ENCODE measurements at regions not wholly inside any gene's neighbourhood (a gene's known extent, or its start where the extent isn't known, plus 50 kb on each side); places are given as distances from the start of the nearest gene placed in this dataset.

DNA sequence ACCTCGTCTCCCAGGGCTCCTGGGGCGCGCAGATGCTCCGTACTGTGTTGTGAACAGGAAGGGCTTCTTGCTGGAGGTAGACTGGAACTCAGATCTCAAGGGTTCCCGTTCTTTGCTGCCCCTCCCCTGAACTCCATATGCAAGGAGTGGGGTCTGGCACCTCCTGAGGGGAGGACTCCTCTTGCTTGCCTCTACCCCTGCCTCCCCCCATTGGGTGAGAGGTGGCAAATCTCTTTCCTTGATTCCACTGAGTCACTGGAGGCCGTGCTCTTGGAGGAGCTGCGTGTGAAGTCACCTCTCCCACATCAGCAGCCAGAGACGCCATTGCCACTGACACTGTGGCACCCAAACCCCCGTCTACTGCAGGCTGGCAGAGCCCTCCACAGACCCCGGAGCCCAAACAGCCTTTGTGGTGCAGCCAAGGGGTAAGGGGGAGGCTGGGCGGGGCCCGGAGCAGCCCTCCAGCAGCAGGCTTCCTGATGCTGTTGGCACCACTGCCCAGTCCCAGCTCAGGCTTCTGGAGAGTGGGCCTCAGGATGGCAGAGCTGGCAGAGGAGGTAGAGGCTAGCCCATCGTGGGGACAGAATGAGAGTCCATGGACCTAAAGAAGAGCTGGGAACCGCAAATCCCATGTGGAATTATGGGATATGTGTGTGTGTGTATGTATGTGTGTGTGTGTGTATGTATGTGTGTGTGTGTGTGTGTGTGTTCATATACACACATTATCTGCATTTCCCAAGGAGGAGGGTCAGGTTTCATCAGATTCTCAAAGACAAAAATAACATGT is 104.9 kb upstream of the RUNX3 start:
- DNase-seq, result no peak

DNA sequence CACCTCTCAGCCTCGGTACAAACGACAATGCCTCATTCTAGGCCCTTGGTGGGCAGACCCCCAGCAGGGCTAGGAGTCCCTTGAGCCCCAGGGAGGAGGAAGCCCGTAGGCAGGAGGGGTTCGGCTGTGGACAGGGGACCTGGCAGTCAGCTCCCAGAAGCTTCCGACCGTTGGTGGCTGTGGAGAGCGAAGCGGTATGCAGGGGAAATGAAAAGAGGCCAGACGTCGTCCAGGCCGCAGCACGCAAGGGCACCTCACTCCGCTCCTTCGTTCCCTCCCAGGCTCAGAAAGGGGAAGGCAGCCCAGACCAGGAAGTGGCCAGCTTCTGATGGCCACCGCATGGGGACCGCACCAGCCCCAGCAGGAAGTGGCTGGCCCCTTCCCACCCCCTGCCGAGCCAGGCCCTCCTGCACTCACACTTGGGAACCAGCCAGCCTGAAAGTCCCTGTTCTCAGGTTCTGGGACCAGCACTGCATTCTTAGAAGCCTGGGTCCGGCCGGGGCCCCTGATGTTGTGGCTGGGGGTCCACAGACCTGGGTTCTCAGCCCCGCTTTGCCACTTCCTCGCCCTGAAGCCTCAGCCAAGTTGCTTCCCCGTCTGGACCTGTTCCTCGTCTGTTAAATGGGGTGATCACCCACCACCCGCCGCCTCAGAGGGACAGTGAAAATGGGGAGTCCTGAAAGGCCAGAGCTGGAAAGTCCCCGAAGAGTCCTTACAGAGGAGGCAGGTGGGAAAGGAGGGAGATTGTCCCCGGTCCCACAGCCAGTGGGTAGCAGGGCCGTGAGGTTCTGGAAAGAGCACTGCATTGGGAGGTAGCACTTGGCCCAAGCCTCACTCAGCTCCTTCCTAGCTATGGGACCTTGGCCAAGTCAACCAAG is 104.0 kb upstream of the RUNX3 start:
- no peak for DNase-seq

DNA sequence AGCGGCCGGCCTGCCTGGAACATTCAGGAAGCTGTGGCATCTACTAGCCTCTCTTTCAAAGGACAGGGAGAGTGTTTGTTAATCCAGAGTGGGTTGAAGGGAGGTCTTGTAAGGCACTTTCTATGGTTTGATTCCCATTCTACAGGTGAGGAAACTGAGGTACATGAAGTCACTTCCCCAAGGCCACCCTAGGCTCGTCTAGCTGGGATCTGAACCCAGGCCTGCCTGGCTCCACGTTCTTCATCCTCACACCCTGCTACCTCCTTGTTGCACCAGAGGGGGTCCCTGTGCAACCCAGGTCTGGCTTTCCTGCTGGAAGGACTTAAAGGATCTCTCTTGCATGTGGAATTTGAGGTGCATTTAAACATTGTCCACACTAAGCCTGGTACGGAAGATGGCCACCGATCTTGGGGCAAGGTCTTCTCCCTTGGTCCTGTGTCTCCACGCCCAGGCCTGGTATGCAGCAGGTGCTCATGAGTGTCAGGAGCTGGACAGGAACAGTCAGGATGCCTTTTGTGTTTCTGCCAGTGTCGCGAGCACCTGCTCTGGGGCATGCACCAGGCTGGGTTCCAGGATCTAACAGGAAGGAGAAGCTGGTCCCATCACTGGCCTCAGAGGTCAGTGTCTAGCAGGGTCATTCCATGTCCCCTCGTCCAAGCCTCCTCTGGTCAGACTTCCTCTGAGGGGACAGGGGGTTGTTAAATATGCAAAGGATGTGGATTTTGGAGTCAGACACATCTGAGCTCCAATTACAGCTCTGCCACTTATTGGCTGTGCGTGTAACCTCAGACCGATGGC is 103.2 kb upstream of the RUNX3 start:
- DNase-seq, result no peak

DNA sequence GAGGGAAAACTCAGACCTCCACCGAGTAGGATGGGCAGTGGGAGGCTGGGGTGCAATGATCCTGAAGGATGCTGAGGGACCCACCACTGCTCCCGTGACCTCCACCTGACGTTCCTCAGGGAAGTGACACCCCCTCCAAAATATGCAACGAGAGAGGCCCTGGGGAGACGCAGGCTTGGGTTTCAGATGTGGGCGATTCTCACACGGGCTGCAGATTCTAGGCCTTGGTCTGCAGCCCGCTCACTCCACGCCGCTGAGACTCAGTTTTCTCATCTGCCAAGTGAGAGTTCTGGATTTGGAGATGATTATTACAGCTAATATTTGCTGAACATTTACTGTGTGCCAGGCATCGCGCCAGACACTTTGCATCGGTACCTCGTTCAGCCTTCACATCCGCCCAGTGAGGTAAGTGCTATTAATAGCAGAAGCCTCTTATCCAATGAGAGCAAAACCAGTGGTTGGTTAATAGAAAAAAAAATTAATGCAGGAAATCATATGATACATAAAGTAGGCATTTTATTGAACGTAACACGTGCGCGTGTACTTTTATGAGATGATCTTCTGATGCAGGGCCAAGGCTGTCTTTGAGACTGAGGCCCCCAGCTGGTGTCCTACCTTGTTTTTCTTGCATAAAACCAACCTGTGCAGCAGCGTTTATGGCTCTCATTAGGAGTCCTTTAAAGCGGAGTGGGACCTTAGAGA is 102.0 kb upstream of the RUNX3 start:
- DNase-seq, result peak; percentile 74

DNA sequence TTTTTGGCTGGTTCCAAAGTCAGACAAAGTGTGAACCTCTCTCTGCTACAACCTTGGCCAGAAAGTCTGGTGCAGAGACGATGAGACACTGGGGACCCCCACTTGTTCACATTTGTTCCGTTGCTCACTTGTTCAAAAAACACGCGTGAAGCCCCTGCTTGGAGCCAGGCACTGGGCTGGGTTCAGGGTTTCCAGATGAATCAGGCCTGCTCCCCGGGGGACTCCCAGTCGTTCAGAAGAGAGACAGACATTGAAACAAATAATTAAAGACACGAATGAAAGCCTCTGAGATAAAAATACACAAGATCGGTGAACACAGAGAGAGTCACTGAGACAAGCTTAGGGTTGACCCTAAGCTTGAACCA is 101.5 kb upstream of the RUNX3 start:
- DNase-seq, result no peak

DNA sequence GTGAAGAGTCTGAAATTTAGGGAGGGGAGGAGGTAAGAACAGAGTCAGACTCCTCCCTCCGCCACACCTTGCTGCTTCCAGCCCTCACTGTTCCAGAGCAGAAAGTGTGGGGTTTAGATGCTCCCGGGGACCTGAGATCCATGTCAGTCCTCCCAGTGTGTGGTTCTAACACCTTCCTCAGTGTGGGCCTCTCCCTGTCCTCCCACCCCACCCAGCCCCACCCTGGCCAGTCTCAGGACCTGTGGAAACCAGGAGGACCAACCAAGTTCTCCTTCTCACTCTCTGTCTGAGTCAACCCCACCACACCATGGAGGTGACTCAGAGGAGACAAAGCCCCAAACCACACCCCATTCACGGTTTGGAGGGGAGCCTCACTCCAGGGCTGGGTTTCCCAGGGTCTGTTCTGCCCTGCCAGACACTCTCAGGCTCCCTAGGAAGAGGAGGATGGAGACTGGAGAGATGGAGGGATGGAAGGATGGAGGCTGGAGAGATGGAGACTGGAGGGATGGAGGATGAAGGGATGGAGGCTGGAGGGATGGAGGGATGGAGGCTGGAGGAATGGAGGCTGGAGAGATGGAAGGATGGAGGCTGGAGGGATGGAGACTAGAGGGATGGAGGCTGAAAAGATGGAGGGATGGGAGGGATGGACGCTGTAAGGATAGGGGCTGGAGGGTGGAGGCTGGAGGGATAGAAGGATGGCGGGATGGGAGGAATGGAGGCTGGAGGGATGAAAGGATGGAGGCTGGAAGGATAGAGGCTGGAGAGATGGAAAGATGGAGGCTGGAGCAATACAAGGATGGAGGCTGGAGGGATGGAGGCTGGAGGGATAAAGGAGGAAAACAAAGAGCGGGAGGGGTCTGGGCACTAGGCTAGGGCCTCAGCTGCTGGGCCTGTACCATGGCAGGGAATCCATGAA is 100.9 kb upstream of the RUNX3 start:
- no peak for DNase-seq

DNA sequence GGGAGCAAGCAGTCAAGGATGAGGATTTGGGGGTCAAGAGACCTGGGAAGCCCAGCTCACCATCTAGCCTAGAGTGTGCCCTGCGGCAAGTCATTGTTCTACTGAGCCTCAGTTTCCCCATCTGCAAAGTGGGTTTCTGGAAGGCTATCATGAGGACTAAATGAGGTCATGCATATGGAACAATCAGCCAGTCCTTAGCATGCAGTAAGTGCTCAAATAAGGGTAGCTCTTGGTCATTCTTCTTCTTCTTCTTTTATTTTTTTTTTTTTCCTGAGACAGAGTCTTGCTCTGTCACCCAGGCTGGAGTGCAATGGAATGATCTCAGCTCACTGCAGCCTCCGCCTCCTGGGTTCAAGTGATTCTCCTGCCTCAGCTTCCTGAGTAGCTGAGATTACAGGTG is 99.9 kb upstream of the RUNX3 start:
- no peak for DNase-seq

DNA sequence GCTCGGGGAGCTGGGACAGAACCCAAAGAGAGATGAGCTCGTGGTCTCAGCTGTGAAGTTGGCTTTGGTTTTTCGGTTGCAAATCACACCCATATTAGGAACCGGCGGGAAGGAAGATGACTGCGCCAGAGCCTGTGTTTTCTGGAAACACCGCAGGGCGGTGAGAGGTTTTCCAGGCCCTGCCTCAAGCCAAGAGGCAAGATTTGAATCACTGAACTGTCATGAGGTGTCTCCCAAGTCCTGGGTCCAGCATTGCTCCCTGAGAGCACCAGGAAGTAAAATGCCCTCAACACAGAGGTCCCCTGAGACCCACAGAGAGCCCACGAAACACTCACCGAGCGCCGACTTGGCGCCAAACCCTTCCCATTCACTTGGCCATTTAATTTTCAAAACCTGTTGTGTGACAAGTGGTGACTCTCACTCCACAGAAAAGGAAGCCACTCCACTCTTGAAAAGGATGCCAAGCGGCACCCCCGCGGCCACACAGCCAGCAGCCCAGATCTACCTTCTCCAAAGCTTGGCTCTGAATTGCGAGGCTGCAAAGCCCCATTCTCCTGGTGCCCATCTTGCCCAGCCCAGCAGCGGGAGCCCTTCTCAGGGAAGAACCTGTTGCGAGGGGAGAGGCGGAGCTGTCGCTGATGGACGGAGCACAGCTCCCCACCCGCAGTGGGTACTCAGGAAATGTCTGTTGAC is 99.0 kb upstream of the RUNX3 start:
- DNase-seq, result no peak

DNA sequence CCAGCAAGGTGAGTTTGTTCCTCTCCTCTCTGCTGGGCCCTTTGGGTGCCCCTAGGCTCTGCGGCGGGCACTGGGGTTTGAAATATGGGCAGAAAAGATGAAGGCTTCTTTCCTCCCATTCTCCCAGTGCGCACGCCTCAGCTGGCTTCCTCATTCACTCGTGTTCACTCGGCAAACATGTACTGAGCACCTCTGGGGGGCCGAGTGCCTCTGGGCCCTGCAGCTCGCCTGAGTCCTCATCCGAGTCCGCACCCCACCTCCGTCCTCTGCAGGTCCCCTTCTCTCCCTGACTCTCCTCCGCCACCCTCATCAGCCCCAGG is 98.5 kb upstream of the RUNX3 start:
- DNase-seq, result no peak

DNA sequence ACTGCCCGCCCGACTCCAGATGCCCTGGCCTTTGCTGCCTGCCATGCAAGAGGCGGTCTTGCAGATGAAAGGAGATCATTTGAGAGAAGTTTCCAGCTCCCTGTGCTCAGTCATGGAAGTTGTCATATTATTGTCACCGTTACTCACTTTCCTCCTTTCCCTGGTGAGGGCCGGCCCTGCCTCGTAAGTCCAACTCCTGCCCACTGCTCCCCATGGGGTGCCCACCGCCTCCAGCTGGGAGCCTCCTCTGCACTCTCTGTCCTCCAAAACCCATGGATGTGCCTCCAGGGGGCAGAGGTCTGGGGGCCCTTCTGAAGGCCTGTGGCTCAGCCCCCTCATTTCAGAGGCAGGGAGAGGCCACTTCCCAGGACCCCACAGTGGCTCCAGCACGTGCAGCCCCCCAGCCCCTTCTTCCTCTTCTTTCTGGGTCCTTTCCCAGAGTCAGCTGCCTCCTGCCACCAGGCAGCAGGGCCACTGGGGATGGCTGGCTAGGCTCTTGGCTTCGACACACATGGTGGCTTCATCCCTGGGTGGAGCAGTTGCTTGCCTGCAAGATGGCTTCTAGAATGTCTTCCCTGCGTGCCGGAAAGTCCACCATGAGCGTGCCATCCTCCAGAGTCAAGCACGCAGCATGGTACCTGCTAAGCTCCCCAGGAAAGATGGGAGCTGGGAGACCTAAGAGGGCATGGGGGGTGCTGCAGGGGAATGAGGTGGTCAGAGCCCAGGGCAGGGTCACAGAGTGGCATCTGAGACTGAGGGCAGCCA is 97.9 kb upstream of the RUNX3 start:
- no peak for DNase-seq

DNA sequence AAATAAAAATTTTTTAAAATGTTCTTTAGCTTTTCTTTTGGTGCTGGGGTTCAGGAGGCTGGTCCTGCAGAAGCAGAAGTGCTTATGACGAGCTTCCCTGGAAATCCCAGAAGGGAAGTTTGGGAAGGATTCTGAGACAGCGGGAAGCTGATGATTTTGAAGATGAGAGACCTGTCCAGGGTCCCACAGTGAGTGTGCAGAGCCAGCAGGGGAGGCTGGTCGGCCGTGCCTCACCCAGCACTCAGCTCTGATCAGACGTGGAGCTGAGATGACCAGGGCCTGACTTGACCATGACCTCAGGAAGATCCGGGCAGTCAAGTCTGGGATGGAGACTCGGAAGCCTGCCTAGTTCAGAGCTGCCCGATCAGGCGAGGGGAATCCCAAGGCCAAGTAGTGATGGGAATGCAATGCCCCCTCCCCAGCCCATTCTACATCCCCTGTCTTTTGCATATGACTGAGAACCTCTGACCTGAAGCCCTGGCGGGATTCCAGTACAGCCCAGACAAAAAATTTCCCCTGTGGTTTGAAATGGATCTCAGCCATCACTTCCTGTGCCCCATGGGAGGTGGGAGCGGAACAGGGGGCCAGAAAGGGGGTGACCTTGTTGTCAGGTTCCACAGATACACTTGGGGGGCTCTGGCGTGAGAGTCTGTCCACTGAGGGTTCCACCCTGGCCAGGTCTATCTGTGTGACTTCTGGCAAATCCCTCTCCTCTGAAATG is 96.8 kb upstream of the RUNX3 start:
- DNase-seq, result no peak

DNA sequence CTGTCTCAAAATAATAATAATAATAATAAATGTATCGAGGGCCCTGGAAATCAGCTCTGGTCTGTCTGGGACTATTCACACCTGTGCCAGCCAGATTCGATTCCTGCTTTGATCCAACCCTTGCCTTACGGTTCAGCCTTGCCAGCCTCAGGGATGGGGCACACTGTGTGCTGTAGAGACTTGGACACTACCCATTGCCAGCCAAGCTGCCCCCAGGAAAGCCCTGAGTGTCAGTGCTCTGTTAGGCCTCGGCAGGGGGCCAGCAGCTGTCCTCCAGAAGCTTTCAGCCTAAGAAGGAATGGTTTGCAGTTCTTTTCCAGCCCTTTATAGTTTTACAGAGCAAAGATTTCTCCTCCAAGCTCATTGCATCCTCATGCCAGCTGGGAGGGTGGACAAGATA is 96.2 kb upstream of the RUNX3 start:
- no peak for DNase-seq

DNA sequence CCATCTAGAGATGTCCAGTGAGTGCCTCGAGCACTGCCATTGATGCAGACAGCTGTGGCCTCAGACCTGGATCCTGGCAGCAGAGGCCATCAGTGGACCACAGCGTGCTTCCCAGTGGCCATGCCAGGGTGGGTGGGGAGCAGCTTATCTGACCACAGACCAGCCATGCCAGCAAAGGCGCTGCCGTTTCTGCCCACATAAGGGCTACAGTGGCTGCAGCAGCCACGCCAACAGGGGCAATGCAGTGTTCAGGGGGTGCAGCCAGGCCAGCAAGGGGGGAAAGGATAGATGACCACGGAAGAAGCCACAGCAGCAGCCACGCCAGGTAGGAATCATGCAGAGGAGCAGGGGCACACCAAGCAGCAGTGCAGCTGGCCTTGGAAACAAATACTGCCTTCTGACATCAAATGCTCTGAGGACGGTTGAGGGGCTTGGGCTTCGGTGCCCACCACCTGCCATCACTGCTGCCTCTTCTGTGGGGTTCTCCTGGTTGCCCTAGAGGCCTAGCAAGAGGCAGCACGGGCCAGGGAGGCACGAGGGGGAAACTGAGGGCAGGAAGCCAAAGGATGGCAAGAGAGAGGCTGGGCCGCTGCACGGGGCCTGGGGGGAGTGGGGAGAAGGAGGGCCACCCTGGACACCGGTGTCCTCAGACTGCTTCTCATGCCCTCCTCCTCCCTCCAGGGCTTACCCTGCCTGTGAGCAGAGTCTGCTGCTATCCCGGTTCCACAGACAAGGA is 94.7 kb upstream of the RUNX3 start:
- DNase-seq, result no peak

DNA sequence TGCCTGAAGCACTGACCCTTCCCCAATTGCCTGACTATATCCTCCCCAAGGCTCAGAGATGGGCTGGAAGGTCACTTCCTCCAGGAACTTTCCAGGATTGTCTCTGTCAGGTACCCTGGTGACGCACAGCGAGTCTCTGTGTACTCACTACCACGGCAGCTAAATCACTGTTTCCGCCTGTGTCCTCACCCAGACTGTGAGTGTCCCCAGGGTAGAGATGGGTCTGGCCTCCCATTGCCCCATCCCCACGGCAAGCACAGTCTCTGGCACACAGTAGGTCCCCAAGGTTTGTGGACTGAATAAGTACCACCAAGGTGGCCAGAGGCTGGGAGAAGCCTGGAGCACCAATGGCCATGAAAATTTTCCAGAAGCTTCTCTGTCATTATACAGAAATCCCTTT is 93.8 kb upstream of the RUNX3 start:
- no peak for DNase-seq

DNA sequence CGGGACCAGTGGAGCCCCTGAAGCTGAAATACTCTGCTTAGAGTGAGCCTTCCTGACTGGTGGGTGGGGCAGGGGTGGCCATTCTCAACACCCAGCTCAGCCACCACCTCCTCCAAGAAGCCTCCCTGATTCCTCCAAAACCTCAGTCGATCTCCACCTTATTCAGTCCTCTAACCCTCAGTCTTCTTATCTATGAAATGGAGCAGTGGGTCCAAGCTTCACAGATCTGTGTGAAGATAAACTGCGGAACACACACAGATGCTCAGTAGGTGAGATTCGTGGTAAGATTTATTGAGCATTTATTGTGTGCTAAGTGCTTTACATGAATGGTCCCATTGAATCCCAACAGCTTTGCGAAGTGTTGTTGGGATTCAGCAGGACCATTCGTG is 93.1 kb upstream of the RUNX3 start:
- no peak for DNase-seq

DNA sequence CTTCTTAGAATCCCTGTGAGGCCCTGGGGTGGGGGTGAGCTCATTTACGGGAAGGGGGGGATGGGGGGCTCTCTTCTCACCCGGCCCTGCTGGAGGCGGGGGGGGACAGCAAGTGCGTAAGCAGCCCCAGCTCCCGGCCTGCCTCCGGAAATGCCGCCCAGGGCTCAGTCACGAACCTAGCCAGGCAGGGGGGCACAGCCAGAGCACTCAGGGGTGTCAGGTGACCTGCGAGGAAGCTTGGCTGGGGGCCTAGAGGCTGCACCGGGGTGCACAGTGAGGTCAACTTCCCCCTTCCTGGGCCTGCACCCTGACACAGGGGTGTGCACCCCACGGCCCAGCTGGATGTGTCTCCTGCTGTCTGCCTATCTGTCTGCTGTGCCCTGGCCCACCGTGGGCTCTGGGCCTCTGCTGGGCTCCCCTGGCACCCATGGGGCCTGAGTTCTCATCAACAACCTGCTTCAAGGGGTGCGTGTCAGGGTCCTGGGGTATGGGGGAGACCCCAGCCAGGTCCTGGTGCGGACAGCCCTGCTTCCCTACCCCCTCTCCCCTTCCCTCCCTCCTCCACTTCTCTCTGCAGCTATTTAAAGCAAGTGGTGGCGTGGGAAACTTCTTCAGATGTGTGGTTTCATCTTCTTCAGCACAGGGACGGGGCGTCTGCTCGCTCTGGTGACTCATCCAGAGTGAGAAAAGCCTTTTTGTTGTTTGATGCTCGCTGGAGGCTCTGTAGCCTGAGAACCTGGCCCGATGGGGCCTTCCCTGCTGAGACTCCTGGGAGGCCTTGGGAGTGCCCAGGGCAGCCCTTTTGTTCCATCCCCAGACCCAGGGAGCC is 92.5 kb upstream of the RUNX3 start:
- no peak for DNase-seq

DNA sequence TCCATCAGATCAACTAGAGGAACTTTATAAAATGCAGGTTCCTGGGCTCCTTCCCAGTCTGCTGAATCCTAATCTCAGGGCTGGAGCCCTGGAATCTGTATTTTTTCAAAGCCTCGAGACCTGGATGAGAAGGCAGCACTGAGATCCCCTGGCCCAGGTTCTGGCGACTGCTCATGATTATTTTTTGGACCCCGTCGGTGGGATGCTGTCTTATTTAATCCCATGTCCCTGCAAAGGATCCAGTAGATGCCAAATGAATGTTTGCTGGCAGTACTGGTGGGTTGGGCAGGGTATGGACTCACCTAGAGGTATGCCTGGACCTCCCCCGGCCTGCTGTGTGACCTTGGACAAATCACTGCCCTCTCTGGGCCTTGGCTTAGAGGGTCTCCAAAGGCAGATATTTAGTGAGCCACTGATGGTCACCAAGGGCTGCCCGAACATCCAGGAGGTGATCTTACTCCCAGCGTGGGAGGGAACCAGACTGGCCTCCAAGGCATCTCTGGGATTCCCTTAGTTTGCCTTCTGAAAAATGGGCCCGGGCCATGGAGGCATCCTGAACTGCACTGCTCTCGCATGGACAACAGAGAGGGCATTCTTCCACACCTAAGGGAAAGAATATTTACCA is 91.6 kb upstream of the RUNX3 start:
- DNase-seq, result no peak
